GM19452 (cell line): ENCODE measurements at regions not wholly inside any gene's neighbourhood (a gene's known extent, or its start where the extent isn't known, plus 50 kb on each side); places are given as distances from the start of the nearest gene placed in this dataset.
A peak's percentile ranks its signal among the peaks of the same experiment; 100 is the strongest.
"Not testable (repeated sequence)": the region's sequence is repeated elsewhere in the genome, so short reads cannot be mapped to it uniquely, and the experiment has no call there.

ENCODE experiments used
- ATAC-seq: cut with Tn5 transposase; IDR thresholded peaks from one replicate; pipeline ENCODE4 v1.9.1; 2021; ENCODE audit not compliant: unreplicated experiment

DNA sequence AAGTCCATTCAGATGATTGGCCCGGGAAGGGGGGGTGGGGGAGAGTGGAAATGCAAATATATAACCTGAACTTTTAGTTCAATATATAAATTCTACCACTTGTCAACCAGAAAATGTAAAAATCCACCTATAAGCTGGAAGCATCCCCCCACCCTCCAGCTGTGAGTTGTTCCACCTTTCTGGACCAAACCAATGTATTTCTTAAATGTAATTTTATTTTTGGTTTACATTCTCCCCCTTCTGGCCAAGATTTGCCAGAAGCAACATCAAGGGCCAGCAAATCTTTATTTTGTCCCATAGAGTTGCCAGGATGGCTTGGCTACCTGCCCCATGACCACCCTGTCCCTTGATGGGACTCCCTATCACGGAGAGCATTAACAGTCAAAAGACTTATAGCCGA lies 545.7 kb downstream of the TBL1XR1 start:
- no peak for ATAC-seq

DNA sequence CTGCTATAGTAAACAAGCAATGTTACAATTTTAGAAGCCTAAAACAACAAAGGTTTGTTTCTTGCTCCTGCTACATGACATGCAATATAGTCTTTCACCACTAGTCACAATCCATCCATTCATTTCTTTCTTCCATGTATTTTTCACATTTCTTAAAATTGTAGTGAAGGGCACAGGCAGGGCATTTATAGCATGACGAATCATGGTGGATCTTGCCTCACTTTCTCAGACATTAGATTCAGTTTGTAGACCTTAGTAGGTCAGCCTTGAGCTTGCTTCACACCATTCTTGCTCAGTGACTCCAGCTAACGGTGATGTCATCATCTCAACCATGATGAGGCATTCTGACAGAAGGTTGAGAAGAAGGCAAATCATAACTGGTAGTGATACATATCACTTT lies 546.8 kb downstream of the TBL1XR1 start:
- ATAC-seq: no peak

DNA sequence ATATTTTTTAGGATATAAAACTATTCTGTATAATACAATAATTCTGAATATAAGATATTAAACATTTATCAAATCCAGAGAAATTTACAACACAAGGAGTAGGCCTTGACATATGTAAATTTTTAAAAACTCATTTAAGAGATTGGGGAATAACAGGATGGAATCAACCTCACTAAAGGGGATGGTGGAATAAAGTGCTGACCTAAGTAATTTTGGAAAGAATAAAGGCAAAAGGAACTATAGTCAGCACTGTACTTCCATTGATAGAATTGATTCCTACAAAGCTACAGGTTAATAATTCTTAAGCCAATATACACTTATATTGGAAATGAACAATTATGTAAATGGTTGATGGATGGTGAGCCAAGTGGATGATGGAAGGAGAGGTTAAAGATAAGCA lies 549.3 kb downstream of the TBL1XR1 start:
- no peak for ATAC-seq

DNA sequence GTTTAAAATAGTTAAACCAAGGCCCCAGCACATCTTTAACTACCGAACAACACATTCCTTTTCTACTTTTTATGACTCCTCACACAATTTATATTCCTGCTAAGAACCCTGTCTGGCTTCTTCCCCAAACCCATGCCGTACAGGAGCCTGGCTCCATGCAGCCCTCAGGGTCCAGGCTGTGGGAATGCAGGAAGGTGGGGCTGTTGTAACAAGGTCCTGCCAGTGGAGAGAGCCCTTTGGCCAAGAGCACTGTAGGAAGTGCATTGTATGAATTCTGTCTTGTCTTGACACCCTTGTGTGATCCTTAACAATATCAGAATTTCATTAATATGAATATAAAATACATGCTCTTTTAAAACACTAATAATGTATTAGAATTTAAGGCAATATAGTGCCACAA lies 563.8 kb downstream of the TBL1XR1 start:
- no peak for ATAC-seq

DNA sequence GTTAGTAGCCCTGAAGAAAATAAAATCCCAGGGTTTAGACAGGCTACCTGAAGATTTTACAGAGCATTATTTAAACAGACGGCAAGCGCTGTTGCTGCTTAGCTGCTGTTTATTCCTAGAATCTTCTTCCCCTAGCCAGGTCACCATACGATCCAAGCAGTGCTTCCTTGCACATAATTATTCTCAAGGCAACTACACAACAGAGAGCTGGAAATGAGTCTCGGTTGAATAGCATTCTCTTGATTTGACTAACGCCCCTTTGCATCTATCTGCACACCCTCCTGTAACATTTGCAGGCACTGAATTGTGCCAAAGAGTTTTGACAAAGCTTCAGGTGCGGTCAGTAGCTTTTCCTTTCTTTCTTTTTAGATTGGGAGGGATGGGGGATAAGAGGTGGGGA lies 564.4 kb downstream of the TBL1XR1 start:
- no peak for ATAC-seq

DNA sequence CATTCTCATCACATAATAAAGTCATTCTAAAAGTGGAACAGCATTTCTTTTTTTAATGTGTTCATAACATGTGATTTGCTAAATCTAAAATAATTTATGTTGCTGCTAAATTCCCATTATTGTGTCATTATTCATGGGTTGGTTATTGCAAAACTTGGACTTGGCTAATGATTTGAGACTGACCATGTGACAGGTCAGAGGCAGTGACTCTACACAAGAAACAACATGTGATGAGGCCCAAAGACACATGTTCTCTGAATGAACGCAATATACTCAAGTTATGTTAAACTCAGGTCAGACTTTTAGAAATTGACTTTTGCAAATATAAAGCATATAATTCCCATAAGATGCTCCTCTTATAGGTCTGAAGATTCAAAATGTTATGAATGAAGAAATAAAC lies 566.1 kb downstream of the TBL1XR1 start:
- ATAC-seq: no peak

DNA sequence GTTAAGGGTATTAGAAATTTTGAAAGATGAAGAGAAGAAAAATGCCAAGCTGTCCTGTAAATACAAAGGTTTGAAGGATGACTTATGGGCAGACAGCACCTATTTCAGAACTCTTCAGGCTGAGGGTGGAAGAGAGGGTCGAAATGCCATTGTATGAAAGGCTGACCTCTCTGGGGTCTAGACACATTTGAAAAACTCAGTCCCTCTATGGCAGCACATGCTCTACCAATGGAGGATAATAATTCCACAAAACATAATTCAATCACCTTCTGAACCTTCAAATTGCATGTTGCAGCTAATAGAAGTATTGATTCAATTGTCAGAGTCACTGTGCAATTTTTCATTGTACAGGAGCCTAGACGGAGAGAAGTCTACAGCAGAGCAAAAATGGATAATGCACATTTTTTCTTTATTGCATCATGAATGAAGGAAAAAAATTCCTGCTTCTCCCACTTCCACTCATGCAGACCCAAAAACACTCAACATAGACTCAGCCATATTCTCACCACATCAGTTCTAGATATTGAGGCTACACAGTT lies 569.1 kb downstream of the TBL1XR1 start:
- ATAC-seq: no peak

DNA sequence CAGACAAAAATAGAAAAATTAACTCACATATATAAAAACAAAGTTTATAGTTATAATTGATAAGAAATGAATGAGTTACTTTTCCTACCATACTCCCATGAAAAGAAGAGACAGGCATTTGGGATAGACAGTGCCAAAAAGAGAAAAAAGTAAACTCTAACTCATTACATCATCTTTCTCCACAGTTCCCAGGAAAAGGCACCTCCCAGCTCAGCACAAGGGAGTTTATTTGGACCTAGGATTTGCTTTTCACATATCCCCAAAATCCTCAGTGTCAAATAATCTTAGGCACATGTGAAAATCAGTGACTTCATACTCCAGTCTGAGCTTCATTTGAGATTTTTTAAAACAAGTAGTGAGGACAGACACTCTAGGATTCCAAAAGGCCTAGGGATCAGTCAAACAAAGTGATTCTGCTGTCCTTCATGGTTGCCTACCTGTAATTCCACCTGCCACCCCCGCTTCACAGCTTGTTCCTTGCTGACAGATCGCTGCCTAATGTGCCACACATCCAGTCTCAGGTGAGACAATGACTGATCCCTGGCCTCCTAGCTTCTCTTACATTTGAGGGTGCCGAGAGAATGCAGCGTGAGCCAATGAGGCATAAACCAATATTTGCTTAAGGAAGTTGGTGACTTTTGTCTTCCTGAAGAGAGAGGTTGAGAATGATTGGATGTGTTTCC lies 573.7 kb downstream of the TBL1XR1 start:
- no peak for ATAC-seq

DNA sequence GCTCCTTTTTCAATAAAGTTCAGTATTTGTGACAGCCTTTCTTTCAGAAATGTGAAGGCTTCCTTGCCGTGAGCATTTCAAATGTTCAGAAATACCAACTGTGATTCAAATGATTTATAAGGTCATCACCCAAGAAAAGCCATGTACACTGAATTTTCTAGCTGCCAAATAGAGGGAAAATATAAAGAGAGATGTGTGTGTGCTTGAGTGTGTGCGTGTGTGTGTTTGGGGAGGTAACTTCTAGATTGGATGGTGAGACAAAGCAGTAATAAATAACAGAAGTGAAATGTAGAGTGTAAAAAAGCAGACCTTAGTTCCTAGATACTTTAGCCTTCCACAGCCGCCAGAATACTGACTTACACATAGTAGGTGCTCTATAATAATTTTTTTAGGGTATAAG lies 577.4 kb downstream of the TBL1XR1 start:
- ATAC-seq: no peak

DNA sequence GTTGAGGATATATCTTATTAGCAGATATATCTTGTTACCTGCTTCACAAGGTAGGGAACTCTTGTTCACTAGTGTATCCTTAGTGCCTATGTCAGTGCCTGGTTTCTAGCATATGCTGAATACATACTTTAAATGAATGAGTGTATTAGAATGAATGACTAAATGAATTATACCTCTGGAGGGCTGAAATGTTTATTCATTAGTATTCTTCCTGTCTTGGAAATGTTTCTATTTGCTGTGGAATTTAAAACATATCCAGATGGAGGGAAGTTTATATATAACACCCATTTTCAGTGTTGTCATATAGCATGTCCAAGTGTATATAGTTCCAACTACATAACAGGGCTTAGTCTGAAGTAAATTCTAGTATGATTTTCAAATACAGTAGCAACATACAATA lies 581.5 kb downstream of the TBL1XR1 start:
- ATAC-seq: no peak

DNA sequence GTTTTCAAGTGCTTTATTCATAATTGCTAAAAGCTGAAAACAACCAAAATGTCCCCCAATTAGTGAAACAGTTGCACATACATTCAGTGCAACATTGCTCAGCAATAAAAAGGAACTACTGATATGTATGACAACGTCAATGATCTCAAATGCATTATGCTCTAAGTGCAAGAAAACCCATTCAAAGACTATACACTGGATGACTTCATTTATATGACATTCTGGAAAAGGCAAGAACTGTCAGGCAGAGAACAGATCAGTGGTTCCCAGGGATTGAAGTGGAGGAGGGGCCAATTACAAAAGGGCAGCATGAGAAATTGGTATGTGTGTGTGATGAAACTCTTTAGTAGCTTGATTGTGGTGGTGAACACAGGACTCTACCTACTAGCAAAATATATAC lies 585.6 kb downstream of the TBL1XR1 start:
- no peak for ATAC-seq

DNA sequence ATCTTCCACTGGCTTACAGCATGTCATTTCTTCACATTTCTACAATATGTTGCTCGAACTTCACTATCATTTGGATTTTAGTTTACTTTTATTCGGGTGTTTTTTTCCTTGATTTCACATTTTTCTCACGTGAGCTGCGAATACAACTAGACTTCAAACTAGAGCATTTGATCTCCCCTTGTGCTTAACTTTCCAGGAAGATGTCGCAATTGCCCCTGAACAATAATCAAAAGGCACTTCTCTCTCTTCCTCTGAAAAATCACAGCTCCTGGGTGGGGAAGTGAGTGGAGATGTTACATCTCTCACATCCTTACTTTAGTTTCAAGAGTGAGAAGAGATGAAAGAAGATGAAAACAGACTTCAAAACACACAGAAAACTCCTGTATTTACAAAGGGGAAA lies 587.9 kb downstream of the TBL1XR1 start:
- no peak for ATAC-seq

DNA sequence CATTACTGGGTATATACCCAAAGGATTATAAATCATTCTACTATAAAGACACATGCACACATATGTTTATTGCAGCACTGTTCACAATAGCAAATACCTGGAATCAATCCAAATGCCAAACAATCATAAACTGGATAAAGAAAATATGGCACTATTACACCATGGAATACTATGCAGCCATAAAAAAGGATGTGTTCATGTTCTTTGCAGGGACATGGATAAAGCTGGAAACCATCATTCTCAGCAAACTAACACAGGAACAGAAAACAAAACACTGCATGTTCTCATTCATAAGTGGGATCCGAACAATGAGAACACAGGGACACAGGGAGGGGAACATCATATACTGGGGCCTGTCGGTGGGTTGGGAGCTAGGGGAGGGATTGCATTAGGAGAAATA lies 591.7 kb downstream of the TBL1XR1 start:
- ATAC-seq: not testable (repeated sequence)

DNA sequence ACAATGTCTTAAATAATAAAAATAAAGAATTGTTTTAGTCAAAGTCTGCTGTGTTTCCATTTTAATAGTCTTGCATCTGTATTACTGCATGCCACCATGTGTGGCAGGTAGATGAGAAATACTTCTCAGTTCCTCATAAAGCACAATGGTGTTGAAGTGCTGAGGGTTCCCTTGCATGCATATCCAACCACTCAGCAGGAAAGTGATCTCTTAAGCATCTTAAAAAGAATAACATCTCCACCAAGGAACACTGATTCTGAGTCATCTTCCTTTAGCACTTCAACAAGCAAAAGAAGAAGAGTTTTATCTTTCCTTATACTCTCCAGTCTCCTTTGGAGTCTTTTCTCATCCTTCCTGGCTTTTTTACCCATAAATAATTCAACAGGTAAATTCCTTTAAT lies 602.0 kb downstream of the TBL1XR1 start:
- ATAC-seq: no peak

DNA sequence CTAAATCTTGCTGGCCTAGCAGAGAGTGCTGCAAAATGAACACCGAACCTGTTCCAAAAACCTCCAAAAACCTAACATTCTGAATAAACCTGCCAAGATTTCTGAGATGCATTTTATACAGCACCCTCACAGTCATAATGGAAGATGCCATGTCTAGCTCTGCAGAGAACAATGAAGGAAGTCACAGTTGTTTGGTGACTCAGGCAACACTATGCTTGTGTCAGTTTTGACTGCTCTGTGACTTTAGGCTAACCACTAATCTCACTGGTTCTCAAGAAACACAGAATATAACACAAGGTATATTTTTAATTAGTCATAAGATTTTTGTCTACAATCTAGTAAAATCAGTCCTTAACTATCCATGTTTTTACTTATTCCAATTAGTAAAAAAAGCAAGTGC lies 606.6 kb downstream of the TBL1XR1 start:
- no peak for ATAC-seq

DNA sequence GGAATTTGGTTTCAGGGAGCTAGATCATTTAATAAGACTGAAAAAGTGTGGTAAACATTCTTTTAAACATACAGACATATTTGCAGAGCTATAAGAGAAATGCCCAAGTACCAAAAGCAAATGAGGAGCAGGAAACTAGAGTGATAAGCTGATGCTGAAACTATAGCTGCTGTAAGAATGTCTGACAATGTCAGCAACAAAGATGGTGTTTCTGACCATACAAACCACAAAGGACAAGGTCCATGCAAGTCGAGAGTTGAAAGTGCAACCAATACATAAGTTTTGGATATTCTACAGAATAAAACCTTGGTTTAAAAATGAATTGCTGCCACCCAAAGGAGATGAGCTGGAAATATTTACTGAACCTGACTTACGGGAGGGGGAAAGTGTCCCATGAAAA lies 610.2 kb downstream of the TBL1XR1 start:
- ATAC-seq: peak; percentile 56

DNA sequence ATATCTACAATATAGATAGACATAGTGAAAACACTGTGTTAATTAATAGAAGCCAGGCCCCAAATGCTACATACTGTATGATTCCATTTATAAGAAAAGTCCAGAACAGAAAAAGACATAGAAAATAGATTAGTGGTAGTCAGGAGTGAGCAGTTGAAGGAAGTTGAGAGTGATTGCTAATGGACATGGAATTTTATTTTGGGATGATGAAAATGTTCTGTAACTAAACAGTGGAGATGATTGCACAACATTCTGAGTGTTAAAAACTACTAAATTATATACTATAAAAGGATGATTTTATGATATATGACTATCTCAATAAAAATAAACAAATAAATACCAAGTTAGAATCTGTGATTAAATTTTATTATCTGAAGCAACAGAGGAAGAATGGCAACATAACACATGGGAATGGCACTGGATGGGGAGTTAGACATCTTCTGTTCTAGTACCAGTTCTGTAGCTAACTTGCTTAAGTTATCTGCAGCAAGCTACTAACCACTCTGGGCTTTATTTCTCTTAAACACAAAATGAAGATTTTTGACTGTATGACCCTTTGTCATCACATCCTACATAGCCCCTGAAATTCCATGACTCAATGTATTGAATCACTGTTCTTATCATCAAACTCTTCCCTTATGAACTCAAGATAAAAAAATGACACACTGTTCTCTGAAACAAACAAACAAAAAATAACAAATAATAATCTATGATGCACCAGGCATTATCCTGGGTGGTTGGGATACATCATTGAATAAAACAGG lies 612.7 kb downstream of the TBL1XR1 start:
- no peak for ATAC-seq

DNA sequence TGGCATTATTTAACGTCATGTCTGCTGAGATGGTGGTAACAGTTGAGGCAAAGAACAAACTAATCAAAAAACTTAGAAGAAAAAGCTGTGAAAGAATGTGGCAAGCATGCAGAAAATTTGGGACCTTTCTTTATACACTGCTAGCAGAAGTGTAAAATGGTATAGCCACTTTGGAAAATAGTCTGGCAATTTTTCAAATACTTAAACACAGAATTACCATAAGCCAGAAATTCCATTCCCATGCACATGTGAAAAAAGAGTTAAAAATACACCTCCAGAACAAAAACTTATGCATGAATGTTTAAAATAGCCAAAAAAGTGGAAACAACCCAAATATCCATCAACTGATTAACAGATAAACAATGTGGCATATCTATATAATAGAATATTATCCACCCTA lies 613.3 kb downstream of the TBL1XR1 start:
- ATAC-seq: no peak

DNA sequence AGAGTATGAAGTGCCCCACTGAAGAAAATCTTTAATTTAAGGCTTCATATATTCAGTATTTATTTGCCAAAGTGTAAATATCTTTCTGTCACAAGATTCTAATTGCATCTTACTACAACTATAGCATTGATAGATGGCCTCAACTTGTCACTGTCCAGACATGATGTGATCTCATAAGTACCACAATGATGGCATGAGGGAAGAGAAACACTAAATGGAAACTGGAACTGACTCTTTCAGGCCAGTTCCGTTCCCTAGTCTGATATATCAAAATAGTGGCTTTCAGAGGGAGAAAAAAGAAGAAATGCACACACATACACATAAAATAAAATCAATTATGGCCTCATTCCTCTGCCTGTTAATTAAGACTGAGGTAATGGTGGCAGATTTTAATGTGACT lies 615.7 kb downstream of the TBL1XR1 start:
- ATAC-seq: no peak

DNA sequence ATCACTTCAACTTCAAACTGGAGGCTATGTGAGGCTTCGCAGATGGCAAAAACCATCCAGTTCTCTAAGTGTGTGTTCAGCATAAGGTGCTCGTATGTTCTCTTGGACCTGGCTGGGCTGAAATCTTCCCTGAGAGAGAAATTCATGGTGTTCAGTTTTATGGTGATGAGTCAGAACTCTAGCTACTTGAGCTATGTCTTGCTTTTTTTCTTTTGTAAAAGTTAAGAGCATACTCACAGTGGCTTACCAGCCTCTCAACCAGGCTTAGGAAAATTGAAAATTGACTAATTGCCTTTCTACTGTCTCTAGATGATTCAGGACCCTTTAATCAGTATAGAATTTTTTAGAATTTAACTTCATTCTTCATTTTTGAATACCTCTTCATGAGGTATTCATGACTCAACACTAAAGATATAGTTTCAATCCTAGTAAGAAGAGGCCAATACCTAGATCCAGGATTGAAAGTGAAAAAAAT lies 617.5 kb downstream of the TBL1XR1 start:
- peak; percentile 76 for ATAC-seq

DNA sequence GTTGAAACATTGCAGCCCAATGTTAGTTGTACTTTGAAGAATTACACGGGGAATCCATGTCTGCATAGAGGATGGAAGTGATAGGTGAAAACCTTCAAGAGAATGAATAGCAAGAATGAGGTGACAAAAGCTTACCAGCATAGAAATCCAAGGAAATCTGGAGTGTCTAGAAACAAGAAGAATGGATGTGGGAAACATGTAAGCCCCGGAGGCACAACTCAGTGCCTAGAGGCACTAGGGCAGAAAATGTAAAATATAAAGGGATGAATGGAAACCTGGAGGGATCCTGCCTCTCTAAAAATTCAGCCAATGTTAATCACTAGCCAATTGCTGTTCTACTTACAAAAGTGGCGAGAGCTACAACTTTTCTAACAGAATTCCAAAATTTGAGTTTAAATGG lies 619.0 kb downstream of the TBL1XR1 start:
- ATAC-seq: no peak

DNA sequence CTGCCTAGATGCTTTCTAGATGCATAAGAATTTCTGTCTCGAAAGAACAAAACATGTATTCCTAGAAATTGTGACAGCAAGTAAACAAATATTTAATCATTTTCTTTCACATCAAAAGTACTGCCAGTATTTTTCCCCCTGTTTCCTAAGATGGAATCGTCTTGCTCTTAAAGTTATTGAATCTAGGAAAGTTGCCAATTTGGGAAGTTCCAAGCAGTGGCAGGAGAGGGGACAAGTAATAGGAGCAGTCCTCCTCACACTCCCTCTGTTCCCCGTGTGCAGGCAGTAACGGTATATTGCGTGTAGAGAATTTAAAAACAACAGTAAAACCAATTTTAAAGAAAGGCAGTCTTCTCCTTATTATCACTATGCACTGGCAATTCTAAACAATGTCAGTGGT lies 619.8 kb downstream of the TBL1XR1 start:
- ATAC-seq: no peak
